AG09319 (cell line): ENCODE measurements at regions not wholly inside any gene's neighbourhood (a gene's known extent, or its start where the extent isn't known, plus 50 kb on each side); places are given as distances from the start of the nearest gene placed in this dataset.

ENCODE experiments used
- DNase-seq: peaks from one replicate; pipeline ENCODE4 v3.0.0-alpha.2; 2010; ENCODE audit warnings: low read depth; ENCODE audit errors: extremely low read depth
- TF ChIP-seq, protein P1 (sequence below): IDR thresholded peaks from 2 replicates; pipeline ENCODE4 v1.5.1; 2011; ENCODE audit warnings: low read depth, mild to moderate bottlenecking, inconsistent platforms, low read length, moderate library complexity

DNA sequence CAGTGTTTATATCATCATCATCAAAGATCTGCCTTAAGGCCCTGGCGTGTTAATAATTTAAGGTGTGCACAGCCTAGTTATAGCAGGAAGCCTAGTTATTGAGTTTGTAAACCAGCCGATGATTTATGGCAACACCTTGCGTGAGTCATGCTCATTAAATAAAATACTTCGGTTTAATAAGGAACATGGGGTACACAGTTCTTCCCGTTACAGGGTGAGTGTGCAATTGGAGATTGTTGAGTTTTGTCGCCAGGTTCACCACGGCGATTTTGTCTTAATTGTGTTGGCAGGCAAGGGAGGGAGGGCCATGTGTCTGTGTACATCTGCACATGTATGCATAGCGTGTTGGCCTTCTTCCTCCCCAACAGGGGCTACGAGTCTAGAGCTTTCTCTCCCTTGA, 104.0 kb downstream of the TFAP2A start:
- TF ChIP-seq, protein P1, sequence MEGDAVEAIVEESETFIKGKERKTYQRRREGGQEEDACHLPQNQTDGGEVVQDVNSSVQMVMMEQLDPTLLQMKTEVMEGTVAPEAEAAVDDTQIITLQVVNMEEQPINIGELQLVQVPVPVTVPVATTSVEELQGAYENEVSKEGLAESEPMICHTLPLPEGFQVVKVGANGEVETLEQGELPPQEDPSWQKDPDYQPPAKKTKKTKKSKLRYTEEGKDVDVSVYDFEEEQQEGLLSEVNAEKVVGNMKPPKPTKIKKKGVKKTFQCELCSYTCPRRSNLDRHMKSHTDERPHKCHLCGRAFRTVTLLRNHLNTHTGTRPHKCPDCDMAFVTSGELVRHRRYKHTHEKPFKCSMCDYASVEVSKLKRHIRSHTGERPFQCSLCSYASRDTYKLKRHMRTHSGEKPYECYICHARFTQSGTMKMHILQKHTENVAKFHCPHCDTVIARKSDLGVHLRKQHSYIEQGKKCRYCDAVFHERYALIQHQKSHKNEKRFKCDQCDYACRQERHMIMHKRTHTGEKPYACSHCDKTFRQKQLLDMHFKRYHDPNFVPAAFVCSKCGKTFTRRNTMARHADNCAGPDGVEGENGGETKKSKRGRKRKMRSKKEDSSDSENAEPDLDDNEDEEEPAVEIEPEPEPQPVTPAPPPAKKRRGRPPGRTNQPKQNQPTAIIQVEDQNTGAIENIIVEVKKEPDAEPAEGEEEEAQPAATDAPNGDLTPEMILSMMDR = no peak
- no peak for DNase-seq

DNA sequence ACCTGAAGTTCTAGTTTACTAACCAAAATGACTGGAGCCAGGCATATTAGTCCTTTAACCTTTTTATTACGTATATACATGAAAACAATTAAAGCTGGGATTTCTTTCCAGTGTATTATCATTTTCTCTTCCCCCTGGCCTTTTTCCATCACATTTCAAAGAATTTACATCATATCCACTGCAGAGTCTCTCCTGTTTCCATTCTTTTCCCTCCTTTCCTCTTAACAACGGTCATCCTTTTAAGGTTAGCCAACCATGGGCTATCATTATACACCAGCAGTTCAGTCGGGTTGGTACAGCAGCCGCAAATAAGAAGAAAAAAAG, 104.6 kb downstream of the TFAP2A start:
- DNase-seq = no peak
- TF ChIP-seq, protein P1 = no peak

GRCh38 chr6:10309457-10310329, 105.2 kb downstream of the TFAP2A start:
- DNase-seq = no peak
- TF ChIP-seq, protein P1 = no peak

- DNase-seq = no peak
- TF ChIP-seq, protein P1 = no peak
Measured at GRCh38 chr6:10307476-10307875, 107.4 kb downstream of the TFAP2A start.

DNA sequence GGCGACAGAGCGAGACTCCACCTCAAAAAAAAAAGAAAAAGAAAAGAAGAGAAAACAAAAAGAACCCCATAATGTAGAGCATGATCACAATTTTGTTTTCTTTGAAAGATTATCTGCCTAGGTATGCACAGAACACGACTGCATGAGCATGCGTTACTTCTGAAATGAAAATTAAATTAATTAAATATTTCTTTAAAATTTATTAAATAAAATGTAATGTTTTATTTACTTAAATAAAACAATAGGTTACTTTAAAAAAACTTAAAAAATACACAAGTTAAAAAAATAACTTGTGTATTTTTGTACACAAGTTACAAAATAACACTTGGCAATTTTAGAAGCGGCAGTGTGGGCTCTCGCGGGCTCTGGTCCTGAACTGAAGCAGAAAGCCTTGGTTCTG, 107.8 kb downstream of the TFAP2A start:
- DNase-seq = no peak
- TF ChIP-seq, protein P1 = no peak

DNA sequence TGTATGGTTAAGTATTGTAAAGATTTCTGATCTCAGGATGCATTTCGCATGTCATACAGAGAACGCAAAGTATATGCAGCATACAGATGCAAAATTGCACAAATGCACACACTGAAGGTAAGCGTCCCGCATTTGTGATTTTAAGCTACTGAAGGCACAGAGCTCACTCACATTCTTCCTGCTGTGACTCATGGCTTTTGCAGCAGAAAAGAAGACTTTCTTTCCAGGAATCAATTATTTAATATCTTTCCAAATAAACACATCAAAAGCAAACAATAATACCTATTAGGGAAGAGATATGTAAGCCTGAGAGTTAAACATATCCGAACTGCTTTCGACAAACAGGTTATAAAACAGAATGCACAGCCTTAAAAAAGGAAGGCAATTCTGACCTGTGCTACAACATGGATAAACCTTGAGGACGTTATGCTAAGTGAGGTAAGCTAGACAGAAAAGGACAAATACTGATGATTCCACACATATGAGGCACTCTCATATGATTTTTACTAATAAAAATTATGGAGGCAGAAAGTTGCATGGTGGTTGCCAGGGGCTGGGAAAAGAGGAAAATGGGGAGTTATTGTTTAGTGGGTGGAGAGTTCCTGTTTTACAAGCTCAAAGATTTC, 109.0 kb downstream of the TFAP2A start:
- DNase-seq = no peak

More for the DNA sequence above, 109.0 kb downstream of the TFAP2A start:
- TF ChIP-seq, protein P1 = no peak
